Astrocyte (in vitro differentiated cells and primary cell): ENCODE measurements at regions not wholly inside any gene's neighbourhood (a gene's known extent, or its start where the extent isn't known, plus 50 kb on each side); places are given as distances from the start of the nearest gene placed in this dataset.

Experiments
- EZH2 ChIP-seq: IDR thresholded peaks from 2 replicates; pipeline ENCODE4 v1.6.1; 2012; ENCODE audit warnings: mild to moderate bottlenecking, low read length, inconsistent platforms; ENCODE audit not compliant: insufficient read depth
- TF ChIP-seq, protein P1 (sequence below): IDR thresholded peaks from 2 replicates; pipeline ENCODE4 v1.5.1; 2011; ENCODE audit warnings: low read depth, mild to moderate bottlenecking, inconsistent platforms, low read length, moderate library complexity; ENCODE audit not compliant: insufficient read depth

DNA sequence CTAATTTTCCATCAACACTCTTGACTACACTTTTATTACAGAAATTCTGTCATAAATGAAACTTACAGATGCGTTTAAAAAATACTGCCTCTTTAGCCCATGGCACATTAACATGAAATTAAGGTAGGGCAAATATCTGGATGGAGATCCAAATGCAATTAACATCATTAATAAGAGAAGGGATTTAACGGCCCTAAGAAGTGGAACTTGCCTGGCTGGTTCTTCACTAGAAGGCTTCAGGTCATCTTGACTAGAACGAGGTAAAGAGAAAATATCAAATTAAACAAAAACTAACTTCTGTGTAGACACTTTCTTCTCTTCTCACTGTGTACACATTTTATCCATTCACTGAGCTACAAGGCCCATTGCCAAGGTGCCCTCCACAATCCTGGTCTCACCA, 1093.4 kb downstream of the EFNB2 start:
- TF ChIP-seq, protein P1, sequence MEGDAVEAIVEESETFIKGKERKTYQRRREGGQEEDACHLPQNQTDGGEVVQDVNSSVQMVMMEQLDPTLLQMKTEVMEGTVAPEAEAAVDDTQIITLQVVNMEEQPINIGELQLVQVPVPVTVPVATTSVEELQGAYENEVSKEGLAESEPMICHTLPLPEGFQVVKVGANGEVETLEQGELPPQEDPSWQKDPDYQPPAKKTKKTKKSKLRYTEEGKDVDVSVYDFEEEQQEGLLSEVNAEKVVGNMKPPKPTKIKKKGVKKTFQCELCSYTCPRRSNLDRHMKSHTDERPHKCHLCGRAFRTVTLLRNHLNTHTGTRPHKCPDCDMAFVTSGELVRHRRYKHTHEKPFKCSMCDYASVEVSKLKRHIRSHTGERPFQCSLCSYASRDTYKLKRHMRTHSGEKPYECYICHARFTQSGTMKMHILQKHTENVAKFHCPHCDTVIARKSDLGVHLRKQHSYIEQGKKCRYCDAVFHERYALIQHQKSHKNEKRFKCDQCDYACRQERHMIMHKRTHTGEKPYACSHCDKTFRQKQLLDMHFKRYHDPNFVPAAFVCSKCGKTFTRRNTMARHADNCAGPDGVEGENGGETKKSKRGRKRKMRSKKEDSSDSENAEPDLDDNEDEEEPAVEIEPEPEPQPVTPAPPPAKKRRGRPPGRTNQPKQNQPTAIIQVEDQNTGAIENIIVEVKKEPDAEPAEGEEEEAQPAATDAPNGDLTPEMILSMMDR, result no peak
- no peak for TF ChIP-seq EZH2
